Lung (tissue), 11 donors: ENCODE measurements at regions not wholly inside any gene's neighbourhood (a gene's known extent, or its start where the extent isn't known, plus 50 kb on each side); places are given as distances from the start of the nearest gene placed in this dataset.
A peak's percentile ranks its signal among the peaks of the same experiment; 100 is the strongest.

ENCODE experiments used
- ATAC-seq: fragments of 200-7000 bp; cut with Tn5 transposase; one replicate; pipeline ENCODE4 v1.9.1; 2020; ENCODE audit warnings: moderate number of reproducible peaks; ENCODE audit not compliant: insufficient read depth, low FRiP score
- DNase-seq, 3 donors: peaks; one replicate each; pipeline ENCODE4 v3.0.0-alpha.2; 2013 to 2017
- H3K27ac ChIP-seq, 2 donors: one replicate each; pipeline ENCODE4 v1.5.1; 2013; ENCODE audit warnings: mild to moderate bottlenecking in 2 of 2, moderate library complexity in 2 of 2, control low read depth in 1 of 2, inconsistent platforms in 1 of 2, low read depth in 1 of 2, low read length in 1 of 2
- H3K27me3 ChIP-seq, 3 donors: one replicate each; pipeline ENCODE4 v1.5.1; 2013; ENCODE audit warnings: low read length in 2 of 3; ENCODE audit not compliant: control insufficient read depth in 3 of 3, insufficient read depth in 3 of 3
- H3K36me3 ChIP-seq, 4 donors: one replicate each; pipeline ENCODE4 v1.5.1; 2013; ENCODE audit warnings: low read length in 4 of 4, mild to moderate bottlenecking in 1 of 4, moderate library complexity in 1 of 4; ENCODE audit not compliant: control insufficient read depth in 4 of 4, insufficient read depth in 4 of 4
- H3K4me1 ChIP-seq, 5 donors: one replicate each; pipeline ENCODE4 v1.5.1; 2013; ENCODE audit warnings: low read length in 5 of 5, mild to moderate bottlenecking in 2 of 5, moderate library complexity in 1 of 5; ENCODE audit not compliant: control insufficient read depth in 5 of 5, insufficient read depth in 5 of 5
- H3K4me3 ChIP-seq: one replicate; pipeline ENCODE4 v1.5.1; 2013; ENCODE audit warnings: mild to moderate bottlenecking, control low read depth, moderate library complexity
- H3K9ac ChIP-seq, 2 donors: one replicate each; pipeline ENCODE4 v1.5.1; 2013; ENCODE audit warnings: low read length in 2 of 2, control low read depth in 1 of 2; ENCODE audit not compliant: insufficient read depth in 1 of 2
- H3K9me3 ChIP-seq, 4 donors: one replicate each; pipeline ENCODE4 v1.5.1; 2013; ENCODE audit warnings: low read length in 3 of 4, mild to moderate bottlenecking in 1 of 4, moderate library complexity in 1 of 4; ENCODE audit not compliant: control insufficient read depth in 4 of 4, insufficient read depth in 3 of 4
- WGBS, 2 donors: extraction: QIAGEN DNeasy Blood & Tissue Kit; methylation state at CpG; one replicate each; pipeline ENCODE4 v1.1.7; 2013; 5-methylcytosine and 5-hydroxymethylcytosine counted together
- TF ChIP-seq, protein P1 (sequence below): IDR thresholded peaks from 2 replicates; pipeline ENCODE4 v1.5.1; 2012; ENCODE audit warnings: mild to moderate bottlenecking; ENCODE audit errors: control extremely low read depth, extremely low read depth
- donor health status: control.
- donor health status: control.
- donor health status: Bipolar disorder and iron deficiency.
- donor health status: healthy.
- donor health status: DM: yes; HTN: yes; CAD: no.

DNA sequence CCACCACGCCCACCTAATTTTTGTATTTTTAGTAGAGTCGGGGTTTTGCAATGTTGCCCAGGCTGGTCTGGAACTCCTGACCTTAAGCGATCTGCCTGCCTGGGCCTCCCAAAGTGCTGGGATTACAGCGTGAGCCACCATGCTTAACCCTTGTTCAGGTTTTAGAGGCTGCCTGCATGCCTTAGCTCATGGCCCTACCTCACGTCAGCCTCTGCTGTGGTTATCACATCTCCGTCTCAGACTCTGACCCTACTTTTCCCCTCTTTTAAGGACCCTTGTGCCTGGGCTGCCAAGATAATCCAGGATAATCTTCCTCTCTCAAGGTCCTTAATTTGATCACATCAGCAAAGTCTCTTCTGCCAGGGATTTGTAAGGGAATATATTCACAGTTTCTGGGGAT, 98.2 kb upstream of the PMAIP1 start:
- TF ChIP-seq, protein P1, sequence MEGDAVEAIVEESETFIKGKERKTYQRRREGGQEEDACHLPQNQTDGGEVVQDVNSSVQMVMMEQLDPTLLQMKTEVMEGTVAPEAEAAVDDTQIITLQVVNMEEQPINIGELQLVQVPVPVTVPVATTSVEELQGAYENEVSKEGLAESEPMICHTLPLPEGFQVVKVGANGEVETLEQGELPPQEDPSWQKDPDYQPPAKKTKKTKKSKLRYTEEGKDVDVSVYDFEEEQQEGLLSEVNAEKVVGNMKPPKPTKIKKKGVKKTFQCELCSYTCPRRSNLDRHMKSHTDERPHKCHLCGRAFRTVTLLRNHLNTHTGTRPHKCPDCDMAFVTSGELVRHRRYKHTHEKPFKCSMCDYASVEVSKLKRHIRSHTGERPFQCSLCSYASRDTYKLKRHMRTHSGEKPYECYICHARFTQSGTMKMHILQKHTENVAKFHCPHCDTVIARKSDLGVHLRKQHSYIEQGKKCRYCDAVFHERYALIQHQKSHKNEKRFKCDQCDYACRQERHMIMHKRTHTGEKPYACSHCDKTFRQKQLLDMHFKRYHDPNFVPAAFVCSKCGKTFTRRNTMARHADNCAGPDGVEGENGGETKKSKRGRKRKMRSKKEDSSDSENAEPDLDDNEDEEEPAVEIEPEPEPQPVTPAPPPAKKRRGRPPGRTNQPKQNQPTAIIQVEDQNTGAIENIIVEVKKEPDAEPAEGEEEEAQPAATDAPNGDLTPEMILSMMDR = no peak
- Histone ChIP-seq H3K4me1 (peaks cover 0 to 10% (median 0%) of the 10 kb centered on the region in 5 donors), H3K4me3 (no peak overlapping the region), H3K9ac (no peak overlapping the region), H3K36me3 (no peaks in the 10 kb centered on the region), H3K27ac (no peak overlapping the region), H3K9me3 (no peaks in the 10 kb centered on the region), H3K27me3 (no peaks in the 10 kb centered on the region)
- WGBS, 2 donors = 92 to 97% methylated on average over 6 of the region's 6 CpGs
- ATAC-seq = no peak
- no peak for DNase-seq

DNA sequence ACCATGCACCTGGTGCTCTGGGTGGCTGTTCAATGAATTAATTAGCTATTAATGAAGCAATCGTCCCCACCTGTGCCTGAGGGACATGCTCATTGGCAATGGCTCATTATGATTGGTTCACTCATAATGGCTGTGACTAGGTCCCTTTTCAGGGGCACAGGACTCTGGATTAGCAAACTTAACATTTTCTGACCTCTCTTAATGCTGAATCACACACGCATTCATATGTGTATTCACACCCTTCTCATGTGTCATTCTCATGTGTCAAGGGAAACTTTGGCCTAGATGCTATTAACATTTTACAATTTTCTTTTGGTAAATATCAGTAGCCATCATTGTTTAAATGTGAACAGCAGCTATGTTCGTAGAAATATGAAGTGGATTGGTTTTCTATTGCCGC, 98.9 kb upstream of the PMAIP1 start:
- WGBS, 2 donors = 92 to 94% methylated on average over 4 of the region's 4 CpGs
- H3K27me3 ChIP-seq = no peaks in the 10 kb centered on the region
- peaks cover 0 to 10% (median 0%) of the 10 kb centered on the region in 5 donors for H3K4me1 ChIP-seq
- H3K4me3 ChIP-seq = no peak overlapping the region
- DNase-seq (no peak), ATAC-seq (no peak)
- no peak overlapping the region for H3K9ac ChIP-seq
- no peaks in the 10 kb centered on the region for H3K36me3 ChIP-seq
- H3K9me3 ChIP-seq = no peaks in the 10 kb centered on the region
- no peak overlapping the region for H3K27ac ChIP-seq
- TF ChIP-seq, protein P1 = no peak

GRCh38 chr18:59799383-59800015, 100.3 kb upstream of the PMAIP1 start:
- Histone ChIP-seq H3K4me3 (no peak overlapping the region), H3K36me3 (no peaks in the 10 kb centered on the region), H3K27ac (no peak overlapping the region), H3K4me1 (peaks cover 0 to 10% (median 0%) of the 10 kb centered on the region in 5 donors), H3K9me3 (no peaks in the 10 kb centered on the region), H3K9ac (no peak overlapping the region), H3K27me3 (no peaks in the 10 kb centered on the region)
- 82% methylated on average over 6 of the region's 6 CpGs for WGBS, 2 donors
- no peak for ATAC-seq
- TF ChIP-seq, protein P1 = no peak
- DNase-seq = peak in 1 of 3 donors; percentile 11

DNA sequence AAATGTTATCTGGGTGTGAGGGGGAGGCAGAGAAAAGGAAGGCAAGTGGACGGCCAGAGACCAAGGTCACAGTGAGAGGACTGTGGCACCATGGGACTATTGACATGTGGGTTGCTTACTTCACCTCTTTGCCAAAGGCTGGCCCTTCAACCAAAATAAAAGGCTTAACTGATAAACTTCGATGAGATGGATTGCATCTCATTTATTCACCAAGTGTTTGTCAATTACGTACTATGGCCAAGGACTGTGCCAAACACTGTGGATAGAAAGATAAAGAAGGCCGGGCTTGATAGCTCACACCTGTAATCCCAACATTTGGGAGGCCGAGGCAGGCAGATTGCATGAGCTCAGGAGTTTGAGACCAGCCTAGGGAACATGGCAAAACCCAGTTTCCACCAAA, 98.7 kb upstream of the CCBE1 start:
- Histone ChIP-seq H3K9me3 (no peaks in the 10 kb centered on the region), H3K4me3 (no peak overlapping the region), H3K36me3 (no peaks in the 10 kb centered on the region), H3K27ac (no peak overlapping the region), H3K27me3 (no peaks in the 10 kb centered on the region), H3K9ac (no peak overlapping the region), H3K4me1 (peaks cover 0 to 10% (median 0%) of the 10 kb centered on the region in 5 donors)
- TF ChIP-seq, protein P1 = no peak
- WGBS, 2 donors = 86 to 94% methylated on average over 5 of the region's 5 CpGs
- no peak for ATAC-seq
- no peak for DNase-seq
